D721Med (cell line): ENCODE measurements at regions not wholly inside any gene's neighbourhood (a gene's known extent, or its start where the extent isn't known, plus 50 kb on each side); places are given as distances from the start of the nearest gene placed in this dataset.

Experiments used
- DNase-seq: peaks from one replicate; pipeline ENCODE4 v3.0.0; 2011; ENCODE audit warnings: low spot score; ENCODE audit not compliant: insufficient read length
- FAIRE-seq: peaks from 2 replicates; lab custom pipeline; 2011; peaks lifted over from hg19 to GRCh38; lab: Jason Lieb, UNC
- CTCF ChIP-seq: IDR thresholded peaks from 2 replicates; pipeline ENCODE4 v1.5.1; 2012; ENCODE audit warnings: mild to moderate bottlenecking, control low read depth; ENCODE audit not compliant: insufficient read depth; ENCODE audit errors: missing control alignments

- no peak for TF ChIP-seq CTCF
- FAIRE-seq, result peak; percentile 92
- DNase-seq, result no peak
Observed at GRCh38 chr18:72940986-72941385, 73.2 kb upstream of the NETO1 start.

- FAIRE-seq (no peak), DNase-seq (no peak)
- TF ChIP-seq CTCF, result no peak
Observed at GRCh38 chr18:72940509-72940908, 72.7 kb upstream of the NETO1 start.

GRCh38 chr18:72935744-72936143 lies 68.0 kb upstream of the NETO1 start:
- DNase-seq (no peak), FAIRE-seq (no peak)
- TF ChIP-seq CTCF, result no peak

GRCh38 chr18:72922895-72923294 lies 55.1 kb upstream of the NETO1 start:
- DNase-seq, result no peak
- FAIRE-seq, result peak; percentile 25

More at GRCh38 chr18:72922895-72923294, 55.1 kb upstream of the NETO1 start:
- TF ChIP-seq CTCF, result no peak
